ENCODE measurements at regions not wholly inside any gene's neighbourhood (a gene's known extent, or its start where the extent isn't known, plus 50 kb on each side); places are given as distances from the start of the nearest gene placed in this dataset.

DNA sequence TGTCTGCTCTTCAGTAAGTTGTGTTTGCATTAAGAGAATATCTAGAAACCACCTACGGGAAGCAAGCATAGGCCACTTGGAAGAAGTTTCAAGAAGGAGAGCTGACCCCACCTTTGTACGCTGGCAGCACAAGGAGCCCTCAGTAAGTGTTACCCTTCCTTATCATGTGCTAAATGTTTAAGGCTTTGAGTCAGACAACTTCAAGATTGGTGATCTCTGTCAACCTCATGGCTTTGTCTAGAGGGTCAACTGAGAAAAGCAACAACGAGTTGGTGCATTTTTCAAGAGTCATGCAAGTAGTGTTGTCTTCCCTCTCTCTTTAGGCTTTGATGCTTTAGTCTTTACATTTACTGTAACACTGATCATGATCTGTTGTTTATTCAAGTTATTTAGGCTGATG, 53.2 kb upstream of the SPTLC3 start:
- Histone ChIP-seq H4K8ac (replicated peaks; ENCODE audit: insufficient read length, low read depth, low read length) (no peak overlapping the region), H3K9me3 (ENCODE audit: control insufficient read depth, low read depth, low read length) (no peaks in the 10 kb centered on the region), H3K14ac (ENCODE audit: insufficient read depth, low read length) (no peak overlapping the region), H3K4ac (ENCODE audit: low read depth, low read length) (no peak overlapping the region), H3K4me2 (ENCODE audit: insufficient read depth, insufficient read length, low read length) (no peak overlapping the region), H4K20me1 (ENCODE audit: control insufficient read depth, insufficient read depth, insufficient read length) (no peaks in the 10 kb centered on the region), H3K23me2 (ENCODE audit: insufficient read length, low read depth, low read length, poor library complexity, severe bottlenecking) (no peaks in the 10 kb centered on the region), H3K9ac (ENCODE audit: extremely low read depth, insufficient read length, low read length) (no peak overlapping the region), H3K23ac (ENCODE audit: insufficient read length, low read depth, low read length) (no peak overlapping the region), H2AK5ac (ENCODE audit: insufficient read length, low read length) (no peak overlapping the region), H4K5ac (ENCODE audit: insufficient read length, low read depth, low read length) (no peak overlapping the region), H3K79me2 (ENCODE audit: insufficient read depth, low read length) (no peaks in the 10 kb centered on the region), H3K56ac (ENCODE audit: insufficient read length, low read depth, low read length) (no peak overlapping the region), H2AFZ (ENCODE audit: low read length) (no peak overlapping the region), H3K27me3 (ENCODE audit: insufficient read depth, low read length) (no peaks in the 10 kb centered on the region), H2BK5ac (ENCODE audit: insufficient read length, low read length) (no peak overlapping the region), H4K91ac (ENCODE audit: insufficient read length, low read depth, low read length) (no peak overlapping the region), H2BK12ac (ENCODE audit: insufficient read length, low read depth, low read length) (no peak overlapping the region), H3T11ph (ENCODE audit: low read length) (no peak overlapping the region), H2BK120ac (ENCODE audit: low read depth, low read length, poor library complexity, severe bottlenecking) (no peak overlapping the region), H2BK15ac (ENCODE audit: low read depth, low read length) (no peak overlapping the region), H3K27ac (ENCODE audit: insufficient read length, low read depth, low read length) (no peak overlapping the region), H2BK20ac (ENCODE audit: low read depth, low read length, poor library complexity, severe bottlenecking) (no peak overlapping the region), H3K4me1 (ENCODE audit: insufficient read depth, low read length) (no peaks in the 10 kb centered on the region), H3K18ac (ENCODE audit: insufficient read length, low read depth, low read length) (no peak overlapping the region), H3K79me1 (ENCODE audit: insufficient read depth, low read depth, low read length, poor library complexity, severe bottlenecking) (no peaks in the 10 kb centered on the region)
- no CpG with 5 or more reads among the region's 3 CpGs for WGBS (ENCODE audit: extremely low coverage, insufficient read length, low lambda C conversion rate)
- DNase-seq = no peak
- TF ChIP-seq, protein P1, sequence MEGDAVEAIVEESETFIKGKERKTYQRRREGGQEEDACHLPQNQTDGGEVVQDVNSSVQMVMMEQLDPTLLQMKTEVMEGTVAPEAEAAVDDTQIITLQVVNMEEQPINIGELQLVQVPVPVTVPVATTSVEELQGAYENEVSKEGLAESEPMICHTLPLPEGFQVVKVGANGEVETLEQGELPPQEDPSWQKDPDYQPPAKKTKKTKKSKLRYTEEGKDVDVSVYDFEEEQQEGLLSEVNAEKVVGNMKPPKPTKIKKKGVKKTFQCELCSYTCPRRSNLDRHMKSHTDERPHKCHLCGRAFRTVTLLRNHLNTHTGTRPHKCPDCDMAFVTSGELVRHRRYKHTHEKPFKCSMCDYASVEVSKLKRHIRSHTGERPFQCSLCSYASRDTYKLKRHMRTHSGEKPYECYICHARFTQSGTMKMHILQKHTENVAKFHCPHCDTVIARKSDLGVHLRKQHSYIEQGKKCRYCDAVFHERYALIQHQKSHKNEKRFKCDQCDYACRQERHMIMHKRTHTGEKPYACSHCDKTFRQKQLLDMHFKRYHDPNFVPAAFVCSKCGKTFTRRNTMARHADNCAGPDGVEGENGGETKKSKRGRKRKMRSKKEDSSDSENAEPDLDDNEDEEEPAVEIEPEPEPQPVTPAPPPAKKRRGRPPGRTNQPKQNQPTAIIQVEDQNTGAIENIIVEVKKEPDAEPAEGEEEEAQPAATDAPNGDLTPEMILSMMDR (conservative IDR thresholded peaks at IDR 0.05) = no peak
- Mint-ChIP-seq H3K4me3 (no peak overlapping the region), H3K4me1 (no peaks in the 10 kb centered on the region), H3K9me3 (no peaks in the 10 kb centered on the region; a peak in 1 of 5 replicates), H3K27me3 (ENCODE audit: low read depth) (no peaks in the 10 kb centered on the region), H3K27ac (no peak overlapping the region), H3K36me3 (ENCODE audit: insufficient read depth in 1 of 3, low read depth in 3 of 3) (no peaks in the 10 kb centered on the region)
